Suprapubic skin (tissue), 3 donors: ENCODE measurements at regions not wholly inside any gene's neighbourhood (a gene's known extent, or its start where the extent isn't known, plus 50 kb on each side); places are given as distances from the start of the nearest gene placed in this dataset.

Experiments used
- CTCF ChIP-seq, 2 donors: fragments of 200-600 bp in 1 of 2; fragments of 450-650 bp in 1 of 2; sonication (generic) in 1 of 2; IDR thresholded peaks; one replicate each; pipeline ENCODE4 v1.5.1; 2016 to 2019; ENCODE audit warnings: antibody characterized with exemption in 2 of 2, mild to moderate bottlenecking in 1 of 2, moderate library complexity in 1 of 2
- POLR2AphosphoS5 ChIP-seq, 3 donors: sonication (generic); formaldehyde crosslinking; IDR thresholded peaks; one replicate each; pipeline ENCODE4 v1.6.1; 2017; ENCODE audit warnings: antibody characterized with exemption in 3 of 3

GRCh38 chr12:58654021-58654420 lies 266.3 kb downstream of the LRIG3 start:
- TF ChIP-seq CTCF (IDR thresholded peaks at IDR 0.05) (no peak), POLR2AphosphoS5 (IDR thresholded peaks at IDR 0.05) (no peak)
